Activated CD4-positive, alpha-beta T cell treated with anti-CD3 and anti-CD28 coated beads for 48 hours (primary cell): ENCODE measurements at regions not wholly inside any gene's neighbourhood (a gene's known extent, or its start where the extent isn't known, plus 50 kb on each side); places are given as distances from the start of the nearest gene placed in this dataset.
"Not testable (repeated sequence)": the region's sequence is repeated elsewhere in the genome, so short reads cannot be mapped to it uniquely, and the experiment has no call there.

ENCODE experiments used
- DNase-seq: peaks from one replicate; pipeline ENCODE4 v3.0.0-alpha.2; 2020

DNA sequence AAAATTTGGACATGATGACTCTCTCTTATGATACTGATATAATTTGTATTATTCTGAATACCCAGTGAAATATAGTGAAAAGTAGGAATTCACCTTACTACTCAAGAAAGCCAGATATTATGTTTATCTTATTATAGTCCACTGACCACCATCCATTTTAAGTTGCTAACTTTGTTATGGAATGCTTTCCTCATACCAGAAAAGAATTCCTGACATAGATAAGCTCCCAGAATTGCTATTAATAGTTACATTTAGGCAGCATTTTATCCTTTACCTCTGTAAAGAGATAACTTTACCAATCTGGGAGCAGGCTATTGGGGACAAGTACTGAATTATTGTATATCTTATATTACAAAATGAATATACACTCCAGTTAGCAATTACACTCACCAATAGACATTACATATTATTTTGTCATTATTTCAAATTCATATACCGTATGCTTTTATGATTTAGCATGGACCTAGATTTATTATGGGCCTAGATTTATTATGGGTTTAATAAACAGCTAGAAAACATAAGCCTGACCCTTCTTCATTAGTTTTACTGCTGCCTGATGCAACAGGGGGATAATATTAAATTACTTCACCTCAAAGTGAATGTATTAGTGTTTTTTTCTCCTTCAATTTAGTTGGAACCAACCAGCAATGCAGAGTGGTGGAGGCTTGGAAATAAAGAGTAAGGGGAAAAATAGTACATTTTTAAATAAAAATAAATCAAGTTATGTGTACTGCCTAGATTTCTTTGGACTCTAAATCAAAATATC lies 1886.1 kb downstream of the PCDH9 start:
- DNase-seq, result no peak

DNA sequence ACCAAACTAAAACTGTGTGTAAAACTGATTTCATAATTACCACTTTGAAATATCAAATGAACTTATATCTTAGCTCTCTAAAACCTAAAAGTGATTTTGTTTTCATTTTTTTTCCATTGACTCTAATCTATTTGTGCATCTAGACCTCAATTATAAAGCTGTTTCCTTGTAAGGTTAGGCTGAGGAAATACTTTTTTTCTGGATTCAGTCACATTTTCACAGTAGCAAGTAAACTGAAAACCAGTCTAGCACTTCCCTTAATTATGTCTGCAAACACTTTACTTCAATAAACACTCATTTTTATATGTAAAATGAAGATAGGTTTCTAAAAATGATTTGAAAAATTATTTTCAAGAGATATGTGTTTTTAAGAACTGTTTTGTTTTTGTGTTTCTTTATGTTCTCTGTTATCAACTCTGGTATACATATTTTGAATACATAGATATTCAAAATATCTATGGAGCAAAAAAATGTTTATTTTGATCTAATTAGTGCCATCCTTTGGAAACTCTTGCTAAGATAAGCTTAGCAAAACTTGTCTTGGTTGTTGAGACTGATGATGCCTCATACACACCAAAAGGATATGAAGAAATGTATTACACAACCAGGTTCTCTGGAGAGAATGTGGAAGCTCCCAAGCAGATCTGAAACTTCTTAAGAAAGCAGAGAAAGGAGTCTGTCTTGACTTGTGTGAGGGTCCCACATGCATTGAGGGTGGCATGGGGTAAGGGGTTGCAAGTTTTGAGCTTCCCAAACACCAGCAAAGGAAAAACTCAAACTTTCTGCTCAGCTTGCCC lies 1887.4 kb downstream of the PCDH9 start:
- no peak for DNase-seq

DNA sequence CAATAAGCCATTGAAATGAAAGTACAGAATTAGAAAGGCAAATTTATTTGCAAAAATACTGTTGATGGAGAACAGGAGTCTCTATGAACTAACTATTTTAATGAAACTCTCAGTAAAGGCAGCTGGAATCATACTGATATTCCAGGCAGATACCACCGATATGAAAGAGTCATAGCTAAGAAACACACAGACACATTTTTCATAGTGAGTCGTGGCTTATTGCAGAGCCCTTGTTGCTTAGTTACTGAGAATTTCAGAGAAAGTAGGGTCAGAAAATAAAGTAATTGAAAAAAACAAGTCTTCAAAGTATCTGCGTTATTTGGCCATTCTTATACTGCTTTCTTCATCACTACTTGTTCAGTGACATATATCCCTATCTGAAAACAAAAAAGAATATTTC lies 1890.9 kb downstream of the PCDH9 start:
- DNase-seq, result no peak

GRCh38 chr13:65336916-65337315 lies 1893.2 kb downstream of the PCDH9 start:
- no peak for DNase-seq

DNA sequence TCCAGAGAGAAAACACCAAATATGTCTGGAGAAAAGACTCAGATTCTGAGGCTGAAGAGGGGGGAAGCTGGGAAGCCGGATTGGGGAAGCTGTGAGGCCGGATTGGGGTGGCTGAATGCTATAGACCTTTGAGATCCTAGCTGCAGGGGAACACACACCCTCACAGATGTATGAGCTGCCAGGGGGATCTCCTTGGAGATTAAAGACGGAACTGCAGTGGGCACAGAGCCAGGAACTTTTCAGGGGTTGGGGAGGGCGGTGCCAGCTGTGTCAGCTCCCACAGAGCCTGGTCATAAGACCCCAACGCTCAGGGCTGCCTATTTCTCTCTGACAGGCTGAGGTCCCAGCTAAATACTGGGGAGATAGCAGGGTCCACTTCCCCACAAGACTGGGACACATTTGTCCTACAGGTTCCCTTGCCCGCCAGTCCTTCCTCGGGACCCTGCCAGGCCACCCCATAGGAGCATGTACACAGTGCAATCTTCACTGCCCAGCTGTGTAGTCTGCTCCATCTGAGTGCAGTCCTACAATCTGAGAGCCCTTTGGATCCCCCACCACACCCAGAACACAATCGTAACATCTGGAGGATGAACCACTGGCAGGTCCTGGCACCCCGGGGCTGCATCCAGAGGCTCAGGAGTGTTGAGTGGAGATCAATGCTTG lies 1893.9 kb downstream of the PCDH9 start:
- no peak for DNase-seq

DNA sequence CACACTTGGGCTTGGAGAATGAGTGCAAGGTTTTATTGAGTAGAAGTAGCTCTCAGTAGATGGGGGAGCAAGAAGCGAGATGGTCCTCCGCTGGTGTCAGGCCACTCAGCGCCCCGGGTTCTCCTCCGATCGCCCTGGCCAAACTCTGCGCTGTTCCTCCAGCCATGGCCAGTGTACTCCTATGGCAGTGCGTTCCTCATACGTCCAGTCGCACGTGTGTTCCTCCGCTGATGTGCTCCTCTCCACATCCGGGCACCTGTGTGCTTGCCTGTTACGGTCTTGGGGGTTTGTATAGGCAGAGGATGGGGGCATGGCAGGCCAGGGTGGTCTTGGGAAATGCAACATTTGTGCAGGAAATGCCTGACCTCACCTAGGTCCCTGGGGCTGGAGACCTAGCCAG lies 1899.4 kb downstream of the PCDH9 start:
- DNase-seq, result no peak

- no peak for DNase-seq
These were observed 1899.8 kb downstream of the PCDH9 start for GRCh38 chr13:65330287-65330686.

DNA sequence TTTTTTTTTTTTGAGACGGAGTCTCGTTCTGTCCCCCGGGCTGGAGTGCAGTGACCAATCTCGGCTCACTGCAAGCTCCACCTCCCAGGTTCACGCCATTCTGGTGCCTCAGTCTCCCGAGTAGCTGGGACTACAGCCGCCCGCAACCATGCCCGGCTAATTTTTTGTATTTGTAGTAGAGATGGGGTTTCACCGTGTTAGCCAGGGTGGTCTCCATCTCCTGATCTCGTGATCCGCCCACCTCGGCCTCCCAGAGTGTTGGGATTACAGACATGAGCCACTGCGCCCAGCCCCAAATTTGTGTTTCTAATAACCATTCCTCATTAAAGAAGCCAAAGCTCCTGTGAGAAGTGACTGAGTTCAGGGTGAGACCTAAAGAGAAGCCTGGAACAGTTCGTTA lies 1906.9 kb downstream of the PCDH9 start:
- not testable (repeated sequence) for DNase-seq

DNA sequence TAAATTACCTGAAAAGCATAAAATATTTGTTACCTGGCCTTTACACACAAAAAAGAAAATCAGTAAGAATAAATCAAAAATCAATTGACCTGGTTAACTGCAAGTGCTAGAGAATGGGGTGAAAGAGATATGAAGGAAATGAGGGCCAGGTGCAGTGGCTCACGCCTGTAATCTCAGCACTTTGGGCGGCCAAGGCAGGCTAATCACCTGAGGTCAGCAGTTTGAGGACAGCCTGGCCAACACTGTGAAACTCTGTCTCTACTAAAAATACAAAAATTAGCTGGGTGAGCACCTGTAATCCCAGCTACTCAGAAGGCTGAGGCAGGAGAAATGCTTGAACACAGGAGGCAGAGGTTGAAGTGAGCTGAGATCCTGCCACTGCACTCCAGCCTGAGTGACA lies 1908.7 kb downstream of the PCDH9 start:
- DNase-seq, result not testable (repeated sequence)

GRCh38 chr13:65314008-65314407 lies 1916.1 kb downstream of the PCDH9 start:
- DNase-seq, result no peak

GRCh38 chr13:65310663-65311328 lies 1919.3 kb downstream of the PCDH9 start:
- DNase-seq, result no peak

DNA sequence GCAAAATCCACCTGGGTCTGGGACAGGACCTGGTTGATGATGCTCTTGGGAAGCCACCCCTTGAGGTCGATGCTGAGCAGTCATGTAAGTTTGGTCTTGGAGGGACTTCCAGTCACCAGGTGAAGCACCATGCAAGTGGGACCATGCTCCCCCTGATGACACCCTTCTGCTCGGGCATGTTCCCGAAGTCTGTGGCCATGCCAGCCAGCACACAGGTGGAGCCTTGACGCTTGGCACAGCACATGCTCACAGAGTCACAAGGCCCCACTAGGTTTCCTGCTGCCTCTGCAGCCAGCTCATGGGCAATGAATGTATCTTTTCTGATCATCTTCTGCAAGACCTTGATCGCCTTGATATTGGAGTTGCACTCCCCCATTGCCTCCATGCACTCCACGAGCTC lies 1920.2 kb downstream of the PCDH9 start:
- DNase-seq, result no peak

- not testable (repeated sequence) for DNase-seq
These were observed 1921.4 kb downstream of the PCDH9 start for GRCh38 chr13:65308729-65309128.

GRCh38 chr13:65307056-65307455 lies 1923.1 kb downstream of the PCDH9 start:
- no peak for DNase-seq

DNA sequence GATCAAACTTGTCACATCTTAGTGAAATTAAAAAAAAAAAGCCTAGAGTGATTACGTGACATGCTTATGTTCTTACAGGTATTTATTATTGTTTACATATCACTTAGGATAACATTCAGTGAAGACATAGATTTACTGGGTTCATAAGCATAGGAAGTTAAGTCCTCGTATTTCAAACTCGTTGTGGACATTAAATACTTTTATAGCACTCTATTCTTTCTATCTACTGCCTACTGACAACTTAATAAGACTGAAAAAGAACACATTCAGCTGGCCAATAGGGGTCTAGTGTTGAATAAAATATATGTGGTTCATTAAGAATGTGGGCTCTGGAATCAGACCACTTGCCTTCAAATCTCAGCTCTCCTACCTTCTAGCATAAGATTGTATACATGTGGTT lies 1927.4 kb downstream of the PCDH9 start:
- no peak for DNase-seq

- DNase-seq, result no peak
These were observed 1928.6 kb downstream of the PCDH9 start for GRCh38 chr13:65301506-65301905.

DNA sequence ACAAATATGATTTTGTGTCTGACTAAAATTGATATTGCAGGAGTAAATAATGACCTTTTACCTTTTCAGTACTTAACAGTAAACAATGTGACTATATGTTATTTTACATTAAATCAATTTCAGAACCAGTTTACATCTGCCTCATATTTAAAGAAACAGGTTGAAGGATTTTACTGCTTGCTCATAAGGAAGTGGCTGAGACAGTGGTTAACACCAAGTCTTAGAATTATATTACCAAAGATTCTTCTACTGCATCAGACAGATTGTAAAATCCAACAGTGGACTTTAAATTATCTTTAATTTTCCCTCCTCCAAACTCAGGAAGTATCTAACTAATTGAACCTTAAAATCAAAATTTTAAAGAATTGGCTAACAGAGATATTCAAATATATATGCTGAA lies 1929.9 kb downstream of the PCDH9 start:
- DNase-seq, result no peak

- no peak for DNase-seq
These were observed 1936.5 kb downstream of the PCDH9 start for GRCh38 chr13:65293530-65294198.

- DNase-seq, result no peak
These were observed 1937.6 kb downstream of the PCDH9 start for GRCh38 chr13:65292488-65292901.

DNA sequence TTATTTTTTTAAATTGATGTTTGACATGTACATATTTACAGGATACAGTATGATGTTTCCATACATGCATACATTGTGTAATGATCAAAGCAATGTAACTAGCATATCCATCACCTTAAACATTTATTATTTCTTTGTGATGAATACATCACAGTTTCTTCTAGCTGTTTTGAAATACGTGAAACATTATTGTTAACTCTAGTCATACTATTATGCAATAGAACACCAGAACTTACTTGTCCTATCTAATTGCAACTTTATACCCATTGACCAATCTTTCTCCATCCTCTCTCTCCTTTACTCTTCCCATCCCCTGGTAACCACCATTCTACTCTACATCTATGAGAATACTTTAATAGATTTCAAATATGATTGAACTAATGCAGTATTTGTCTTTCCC lies 1942.7 kb downstream of the PCDH9 start:
- no peak for DNase-seq

DNA sequence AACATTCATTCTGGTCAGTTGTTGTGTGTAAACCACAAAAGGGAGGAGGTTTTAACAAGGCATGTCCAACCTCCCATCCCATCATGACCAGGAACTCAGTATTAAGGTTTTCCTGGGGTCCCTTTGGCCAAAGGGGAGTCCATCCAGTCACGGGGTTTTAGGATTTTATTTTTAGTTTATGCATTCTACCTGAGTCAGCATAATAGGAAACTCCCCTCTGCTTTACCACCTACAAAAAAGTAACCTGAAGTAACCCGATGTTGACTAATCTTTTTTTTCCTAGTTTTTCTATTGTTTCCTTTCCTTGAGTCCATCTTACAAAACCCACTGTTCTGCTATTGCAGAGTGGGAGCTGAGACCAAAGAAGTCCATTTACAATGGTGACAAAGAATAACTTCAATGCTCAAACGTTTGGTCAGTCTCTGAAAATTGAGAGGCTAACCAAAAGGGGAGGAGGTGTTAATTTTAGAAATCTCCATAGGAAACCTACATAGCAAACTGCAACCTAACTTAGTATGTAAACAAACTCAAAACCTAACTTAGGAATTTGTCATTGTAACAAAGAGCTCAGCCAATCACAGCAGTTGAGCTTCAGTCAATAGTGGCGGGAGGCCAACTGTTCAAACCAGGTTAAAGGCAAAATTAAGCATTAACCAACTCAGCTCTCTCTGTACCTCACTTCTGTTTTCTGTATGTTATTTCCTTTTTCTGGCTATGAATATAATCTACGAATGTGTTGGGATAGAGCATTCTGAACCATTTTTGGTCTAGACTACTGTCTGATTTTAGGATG lies 1954.1 kb downstream of the PCDH9 start:
- DNase-seq, result no peak

DNA sequence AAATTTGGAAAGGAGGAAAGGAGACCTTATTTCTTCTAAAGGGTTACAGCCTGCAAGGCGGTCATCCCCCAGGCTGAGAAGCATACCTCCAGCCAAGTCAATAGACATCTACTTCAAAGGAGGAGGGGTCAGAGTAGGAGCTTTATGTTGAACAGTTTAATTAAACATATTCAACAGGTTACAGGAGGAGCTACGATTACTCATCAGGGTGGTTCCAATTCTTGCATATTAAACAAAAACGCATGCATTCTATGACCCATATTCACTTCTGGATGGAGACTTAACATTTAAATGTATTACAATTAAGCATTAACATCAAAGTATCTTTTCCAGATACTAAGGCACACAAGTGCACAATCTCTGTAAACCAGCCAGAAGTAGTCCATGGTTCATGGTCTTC lies 1955.0 kb downstream of the PCDH9 start:
- no peak for DNase-seq
